Lung (tissue), 11 donors: ENCODE measurements at regions not wholly inside any gene's neighbourhood (a gene's known extent, or its start where the extent isn't known, plus 50 kb on each side); places are given as distances from the start of the nearest gene placed in this dataset.

Experiments used
- ATAC-seq: fragments of 200-7000 bp; cut with Tn5 transposase; one replicate; pipeline ENCODE4 v1.9.1; 2020; ENCODE audit warnings: moderate number of reproducible peaks; ENCODE audit not compliant: insufficient read depth, low FRiP score
- DNase-seq, 3 donors: peaks; one replicate each; pipeline ENCODE4 v3.0.0-alpha.2; 2013 to 2017
- H3K27ac ChIP-seq, 2 donors: one replicate each; pipeline ENCODE4 v1.5.1; 2013; ENCODE audit warnings: mild to moderate bottlenecking in 2 of 2, moderate library complexity in 2 of 2, control low read depth in 1 of 2, inconsistent platforms in 1 of 2, low read depth in 1 of 2, low read length in 1 of 2
- H3K27me3 ChIP-seq, 3 donors: one replicate each; pipeline ENCODE4 v1.5.1; 2013; ENCODE audit warnings: low read length in 2 of 3; ENCODE audit not compliant: control insufficient read depth in 3 of 3, insufficient read depth in 3 of 3
- H3K36me3 ChIP-seq, 4 donors: one replicate each; pipeline ENCODE4 v1.5.1; 2013; ENCODE audit warnings: low read length in 4 of 4, mild to moderate bottlenecking in 1 of 4, moderate library complexity in 1 of 4; ENCODE audit not compliant: control insufficient read depth in 4 of 4, insufficient read depth in 4 of 4
- H3K4me1 ChIP-seq, 5 donors: one replicate each; pipeline ENCODE4 v1.5.1; 2013; ENCODE audit warnings: low read length in 5 of 5, mild to moderate bottlenecking in 2 of 5, moderate library complexity in 1 of 5; ENCODE audit not compliant: control insufficient read depth in 5 of 5, insufficient read depth in 5 of 5
- H3K4me3 ChIP-seq: one replicate; pipeline ENCODE4 v1.5.1; 2013; ENCODE audit warnings: mild to moderate bottlenecking, control low read depth, moderate library complexity
- H3K9ac ChIP-seq, 2 donors: one replicate each; pipeline ENCODE4 v1.5.1; 2013; ENCODE audit warnings: low read length in 2 of 2, control low read depth in 1 of 2; ENCODE audit not compliant: insufficient read depth in 1 of 2
- H3K9me3 ChIP-seq, 4 donors: one replicate each; pipeline ENCODE4 v1.5.1; 2013; ENCODE audit warnings: low read length in 3 of 4, mild to moderate bottlenecking in 1 of 4, moderate library complexity in 1 of 4; ENCODE audit not compliant: control insufficient read depth in 4 of 4, insufficient read depth in 3 of 4
- WGBS, 2 donors: extraction: QIAGEN DNeasy Blood & Tissue Kit; methylation state at CpG; one replicate each; pipeline ENCODE4 v1.1.7; 2013; 5-methylcytosine and 5-hydroxymethylcytosine counted together
- TF ChIP-seq, protein P1 (sequence below): IDR thresholded peaks from 2 replicates; pipeline ENCODE4 v1.5.1; 2012; ENCODE audit warnings: mild to moderate bottlenecking; ENCODE audit errors: control extremely low read depth, extremely low read depth
- donor health status: control.
- donor health status: control.
- donor health status: Bipolar disorder and iron deficiency.
- donor health status: healthy.
- donor health status: DM: yes; HTN: yes; CAD: no.

DNA sequence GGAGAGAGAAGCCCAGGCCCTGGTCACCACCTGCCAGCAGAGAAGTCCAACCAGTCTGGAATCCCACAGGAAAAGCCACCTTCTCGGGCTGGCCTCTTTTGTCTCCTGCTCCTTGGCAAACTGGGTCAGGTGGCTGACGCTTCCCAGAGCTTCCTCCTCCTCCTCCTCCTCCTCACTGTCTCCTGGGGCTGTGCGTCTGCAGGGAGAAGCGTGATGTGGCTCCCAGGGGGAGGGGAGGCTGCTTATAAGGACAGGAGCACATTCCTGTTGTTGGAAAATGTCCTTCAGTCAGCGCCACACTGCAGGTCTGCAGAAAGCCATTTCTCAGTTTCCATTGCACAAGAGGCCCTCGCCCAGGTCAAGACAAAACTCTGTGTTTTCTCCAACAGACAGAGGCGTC lies 1316.5 kb downstream of the BRD1 start:
- H3K9me3 ChIP-seq, result no peaks in the 10 kb centered on the region
- H3K36me3 ChIP-seq, result no peaks in the 10 kb centered on the region
- DNase-seq, result no peak
- WGBS, 2 donors, result 83 to 86% methylated on average over 7 of the region's 7 CpGs
- H3K9ac ChIP-seq, result no peak overlapping the region
- H3K4me1 ChIP-seq, result no peaks in the 10 kb centered on the region
- H3K27me3 ChIP-seq, result no peaks in the 10 kb centered on the region
- no peak overlapping the region for H3K27ac ChIP-seq
- no peak overlapping the region for H3K4me3 ChIP-seq
- ATAC-seq, result no peak
- TF ChIP-seq, protein P1, sequence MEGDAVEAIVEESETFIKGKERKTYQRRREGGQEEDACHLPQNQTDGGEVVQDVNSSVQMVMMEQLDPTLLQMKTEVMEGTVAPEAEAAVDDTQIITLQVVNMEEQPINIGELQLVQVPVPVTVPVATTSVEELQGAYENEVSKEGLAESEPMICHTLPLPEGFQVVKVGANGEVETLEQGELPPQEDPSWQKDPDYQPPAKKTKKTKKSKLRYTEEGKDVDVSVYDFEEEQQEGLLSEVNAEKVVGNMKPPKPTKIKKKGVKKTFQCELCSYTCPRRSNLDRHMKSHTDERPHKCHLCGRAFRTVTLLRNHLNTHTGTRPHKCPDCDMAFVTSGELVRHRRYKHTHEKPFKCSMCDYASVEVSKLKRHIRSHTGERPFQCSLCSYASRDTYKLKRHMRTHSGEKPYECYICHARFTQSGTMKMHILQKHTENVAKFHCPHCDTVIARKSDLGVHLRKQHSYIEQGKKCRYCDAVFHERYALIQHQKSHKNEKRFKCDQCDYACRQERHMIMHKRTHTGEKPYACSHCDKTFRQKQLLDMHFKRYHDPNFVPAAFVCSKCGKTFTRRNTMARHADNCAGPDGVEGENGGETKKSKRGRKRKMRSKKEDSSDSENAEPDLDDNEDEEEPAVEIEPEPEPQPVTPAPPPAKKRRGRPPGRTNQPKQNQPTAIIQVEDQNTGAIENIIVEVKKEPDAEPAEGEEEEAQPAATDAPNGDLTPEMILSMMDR, result no peak

DNA sequence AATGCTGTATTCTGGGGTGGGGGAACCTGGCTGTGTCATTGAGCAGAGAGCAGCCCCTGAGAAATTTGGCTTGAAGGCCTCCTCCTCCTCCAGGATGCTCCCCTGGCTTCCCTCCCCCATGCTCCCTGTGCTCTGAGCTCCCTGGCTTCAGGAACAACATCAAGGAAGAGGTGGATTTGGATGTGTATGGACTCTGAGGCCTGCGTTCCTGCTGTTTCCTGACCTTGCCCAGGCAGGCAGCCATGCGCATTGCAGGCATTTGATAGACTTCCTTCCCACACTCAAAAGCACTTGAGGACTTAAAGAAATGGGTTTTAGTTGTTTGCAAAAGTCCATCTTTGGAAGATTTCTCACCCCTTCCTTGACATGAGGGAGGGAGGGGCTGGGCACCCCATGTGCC lies 1317.1 kb downstream of the BRD1 start:
- Histone ChIP-seq H3K27ac (no peak overlapping the region), H3K9ac (no peak overlapping the region), H3K4me3 (no peak overlapping the region), H3K27me3 (no peaks in the 10 kb centered on the region), H3K9me3 (no peaks in the 10 kb centered on the region), H3K36me3 (no peaks in the 10 kb centered on the region), H3K4me1 (no peaks in the 10 kb centered on the region)
- ATAC-seq (no peak), DNase-seq (no peak)
- 74 to 81% methylated on average over 2 of the region's 2 CpGs for WGBS, 2 donors
- TF ChIP-seq, protein P1, result no peak

DNA sequence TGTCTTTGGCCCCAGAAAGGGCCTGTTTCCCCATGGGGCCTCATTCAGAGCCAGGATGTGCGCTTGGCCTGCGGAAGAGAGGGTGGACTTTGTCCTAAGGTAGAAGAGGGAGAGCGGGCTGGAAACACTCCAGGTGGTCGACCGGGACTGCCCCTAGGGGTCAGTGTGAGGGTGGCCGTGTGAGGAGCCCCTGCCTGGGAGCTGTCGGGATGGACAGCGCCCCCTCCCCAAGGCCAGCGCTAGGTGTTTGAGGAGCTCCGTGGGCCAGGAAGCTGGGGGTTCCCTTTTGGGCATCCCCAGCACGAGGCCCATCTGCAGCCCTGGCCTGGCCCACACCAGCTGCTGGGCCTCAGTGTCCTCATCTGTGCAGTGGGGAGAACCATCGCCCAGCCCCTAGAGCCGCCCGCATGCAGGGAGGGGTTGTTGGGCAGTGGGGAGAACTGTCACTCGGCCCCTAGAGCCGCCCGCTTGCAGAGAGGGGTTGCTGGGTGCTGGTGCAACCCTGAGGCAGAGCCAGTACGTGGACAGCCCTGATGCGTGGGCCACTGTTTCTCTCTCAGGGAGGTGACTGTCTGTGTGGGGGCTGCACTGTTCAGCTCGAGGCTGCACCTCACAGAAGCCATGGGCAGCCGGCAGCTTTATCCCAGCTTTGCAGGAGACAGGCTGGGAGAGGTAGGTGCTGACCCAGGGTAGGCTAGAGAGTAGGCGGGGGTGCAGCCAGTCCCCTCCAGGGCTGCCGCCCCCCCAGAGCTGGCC lies 1319.9 kb downstream of the BRD1 start:
- ATAC-seq (no peak), DNase-seq (no peak)
- H3K9ac ChIP-seq, result no peak overlapping the region
- no peak overlapping the region for H3K27ac ChIP-seq
- H3K4me3 ChIP-seq, result no peak overlapping the region
- TF ChIP-seq, protein P1, result no peak
- WGBS, 2 donors, result 80 to 83% methylated on average over 23 of the region's 23 CpGs
- no peaks in the 10 kb centered on the region for H3K9me3 ChIP-seq
- no peaks in the 10 kb centered on the region for H3K4me1 ChIP-seq
- H3K36me3 ChIP-seq, result no peaks in the 10 kb centered on the region
- H3K27me3 ChIP-seq, result no peaks in the 10 kb centered on the region

DNA sequence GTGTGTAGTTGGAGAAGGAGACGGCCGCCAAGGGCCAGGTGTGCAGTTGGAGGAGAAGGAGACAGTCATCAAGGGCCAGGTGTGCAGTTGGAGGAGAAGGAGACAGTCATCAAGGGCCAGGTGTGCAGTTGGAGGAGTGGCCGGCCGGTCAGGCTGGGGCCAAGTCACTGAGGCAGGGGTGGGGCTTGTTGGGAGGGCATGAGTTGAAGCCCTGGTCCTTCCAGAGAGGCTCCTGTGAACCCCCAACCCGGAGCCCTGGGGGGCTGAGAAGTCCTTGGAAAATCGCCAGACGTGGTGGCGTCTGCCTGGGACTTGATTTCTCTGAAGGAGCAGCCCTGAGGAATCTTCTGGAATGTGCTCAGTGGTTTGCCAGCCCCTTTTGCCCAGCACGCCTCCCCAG lies 1320.5 kb downstream of the BRD1 start:
- no peak overlapping the region for H3K4me3 ChIP-seq
- 85 to 89% methylated on average over 5 to 9 of the region's 9 CpGs for WGBS, 2 donors
- no peaks in the 10 kb centered on the region for H3K9me3 ChIP-seq
- H3K27ac ChIP-seq, result no peak overlapping the region
- H3K9ac ChIP-seq, result no peak overlapping the region
- H3K4me1 ChIP-seq, result no peaks in the 10 kb centered on the region
- H3K36me3 ChIP-seq, result no peaks in the 10 kb centered on the region
- ATAC-seq (no peak), DNase-seq (no peak)
- H3K27me3 ChIP-seq, result no peaks in the 10 kb centered on the region
- TF ChIP-seq, protein P1, result no peak
